ENCODE measurements at regions not wholly inside any gene's neighbourhood (a gene's known extent, or its start where the extent isn't known, plus 50 kb on each side); places are given as distances from the start of the nearest gene placed in this dataset.
A peak's percentile ranks its signal among the peaks of the same experiment; 100 is the strongest.
"Not testable (repeated sequence)": the region's sequence is repeated elsewhere in the genome, so short reads cannot be mapped to it uniquely, and the experiment has no call there.

DNA sequence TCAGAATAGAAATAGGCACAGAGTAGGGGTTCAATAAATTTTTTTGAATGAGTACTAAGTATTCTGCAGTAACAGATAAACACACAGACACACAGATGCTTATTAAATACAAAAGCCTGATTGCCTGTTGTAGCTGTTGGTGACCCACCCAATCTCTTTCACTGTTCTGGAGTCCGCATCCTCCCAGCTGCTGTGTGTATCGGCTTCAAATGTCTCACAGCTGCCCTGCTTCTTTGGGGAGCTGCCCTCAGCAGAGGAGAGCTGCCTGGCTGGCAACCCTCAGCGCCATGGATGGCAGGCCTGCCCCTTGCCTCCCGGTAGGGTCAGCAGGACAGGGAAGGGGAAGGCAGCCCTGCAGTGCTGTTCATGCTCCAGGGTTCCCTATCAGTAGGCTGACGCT is 50.5 kb upstream of the PRNP start:
- no peak for DNase-seq

DNA sequence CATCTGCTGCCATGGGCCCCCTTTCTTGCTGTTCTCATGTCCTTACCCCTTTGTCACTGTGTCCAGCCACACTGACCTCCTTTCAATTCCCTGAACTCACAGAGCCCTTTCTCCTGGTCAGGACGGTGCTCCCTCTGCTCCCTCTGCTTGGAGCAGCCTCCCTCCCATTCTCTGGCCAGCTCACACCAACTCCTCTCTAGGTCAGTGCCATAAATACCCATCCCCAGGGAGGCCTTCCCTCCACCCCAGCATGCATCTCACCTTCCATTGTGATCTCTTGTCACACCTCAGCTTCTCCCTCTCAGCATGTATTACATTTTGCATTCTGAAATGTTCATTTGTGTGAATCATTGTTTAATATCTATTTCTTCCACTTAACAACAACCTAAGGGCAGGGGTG is 50.9 kb upstream of the PRNP start:
- DNase-seq = no peak

DNA sequence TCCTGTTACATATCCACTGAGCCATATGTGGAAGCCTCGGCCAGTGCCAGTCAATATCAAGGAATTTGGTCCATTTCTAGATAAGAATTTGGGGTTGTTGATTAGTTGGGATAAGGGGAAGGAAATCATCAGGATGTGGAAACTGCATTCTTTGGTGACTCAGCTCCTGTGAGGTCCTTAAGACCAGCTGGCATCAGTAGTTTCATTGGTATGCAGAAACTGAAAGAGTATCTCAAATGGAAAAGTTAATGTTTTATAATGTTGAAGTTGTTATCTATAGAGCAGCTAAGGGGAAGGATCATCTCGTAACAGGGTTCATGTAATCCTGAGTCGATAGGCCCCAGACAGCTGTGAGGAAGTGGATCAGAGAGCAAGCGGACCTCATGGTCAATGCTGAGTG is 52.5 kb upstream of the PRNP start:
- DNase-seq = no peak

DNA sequence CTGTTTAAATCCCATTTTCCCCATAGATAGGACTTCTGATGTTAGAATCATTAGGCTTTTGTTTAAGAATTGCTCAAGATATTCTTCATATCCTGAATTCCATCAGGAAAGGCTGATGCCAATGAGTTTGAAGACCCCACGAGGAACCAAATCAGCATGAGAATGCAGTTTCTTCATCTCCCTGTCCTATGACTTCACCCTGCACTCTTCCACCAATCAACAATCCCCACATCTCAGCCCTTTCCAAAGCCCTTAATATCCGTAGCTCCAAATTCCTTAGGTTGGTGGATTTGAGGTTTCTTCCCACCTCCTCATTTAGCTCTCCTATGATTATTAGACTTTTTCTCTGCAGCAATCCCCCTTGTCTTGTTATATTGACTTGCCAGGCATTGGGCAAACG is 52.9 kb upstream of the PRNP start:
- no peak for DNase-seq

DNA sequence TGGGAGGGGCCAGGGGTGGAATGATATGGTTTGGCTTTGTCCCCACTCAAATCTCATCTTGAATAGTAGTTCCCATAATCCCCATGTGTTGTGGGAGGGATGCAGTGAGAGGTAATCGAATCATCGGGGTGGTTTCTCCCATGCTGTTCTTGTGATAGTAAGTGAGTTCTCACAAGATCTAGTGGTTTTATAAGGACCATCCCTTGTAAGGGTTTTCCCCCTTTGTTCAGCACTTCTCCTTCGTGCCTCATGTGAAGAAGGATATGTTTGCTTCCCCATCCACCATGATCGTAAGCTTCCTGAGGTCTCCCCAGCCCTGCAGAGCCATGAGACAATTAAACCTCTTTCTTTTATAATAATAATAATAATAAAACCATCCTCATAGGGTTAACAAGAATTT is 53.4 kb upstream of the PRNP start:
- no peak for DNase-seq

DNA sequence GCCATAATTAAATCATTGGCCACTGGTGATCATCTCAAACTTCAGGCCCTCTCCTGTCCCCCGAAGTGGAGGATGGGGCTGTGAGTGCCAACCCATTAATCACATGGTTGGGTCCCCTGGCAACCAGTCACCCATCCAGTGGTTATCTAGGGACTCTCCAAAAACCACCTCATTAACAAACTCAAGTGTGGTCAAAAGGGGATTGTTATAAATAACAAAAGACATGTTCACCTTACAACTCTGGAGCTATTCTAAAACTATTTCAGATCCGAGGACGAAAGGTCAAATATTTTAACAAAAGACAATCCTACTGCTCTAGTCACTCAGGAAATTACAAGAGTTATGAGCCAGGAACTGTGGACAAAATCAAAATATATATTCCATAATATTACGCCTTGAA is 60.0 kb upstream of the PRNP start:
- no peak for DNase-seq

DNA sequence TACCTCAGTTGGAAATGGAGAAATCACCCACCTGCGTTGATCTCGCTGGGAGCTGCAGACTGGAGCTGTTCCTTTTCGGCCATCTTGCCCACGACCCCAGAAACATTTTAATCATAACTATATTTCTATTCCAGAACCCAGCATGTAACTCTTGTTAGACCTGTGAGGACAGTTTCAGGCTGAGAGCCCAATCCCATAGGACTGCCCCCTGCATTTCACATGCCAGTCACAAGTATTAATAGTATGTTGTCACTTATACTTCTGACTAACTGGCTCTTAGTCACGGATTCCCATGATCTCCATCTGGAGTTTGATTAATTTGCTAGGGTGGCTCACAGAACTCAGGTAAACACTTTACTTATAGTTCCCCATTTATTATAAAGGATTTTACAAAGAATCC is 60.6 kb upstream of the PRNP start:
- DNase-seq = no peak

DNA sequence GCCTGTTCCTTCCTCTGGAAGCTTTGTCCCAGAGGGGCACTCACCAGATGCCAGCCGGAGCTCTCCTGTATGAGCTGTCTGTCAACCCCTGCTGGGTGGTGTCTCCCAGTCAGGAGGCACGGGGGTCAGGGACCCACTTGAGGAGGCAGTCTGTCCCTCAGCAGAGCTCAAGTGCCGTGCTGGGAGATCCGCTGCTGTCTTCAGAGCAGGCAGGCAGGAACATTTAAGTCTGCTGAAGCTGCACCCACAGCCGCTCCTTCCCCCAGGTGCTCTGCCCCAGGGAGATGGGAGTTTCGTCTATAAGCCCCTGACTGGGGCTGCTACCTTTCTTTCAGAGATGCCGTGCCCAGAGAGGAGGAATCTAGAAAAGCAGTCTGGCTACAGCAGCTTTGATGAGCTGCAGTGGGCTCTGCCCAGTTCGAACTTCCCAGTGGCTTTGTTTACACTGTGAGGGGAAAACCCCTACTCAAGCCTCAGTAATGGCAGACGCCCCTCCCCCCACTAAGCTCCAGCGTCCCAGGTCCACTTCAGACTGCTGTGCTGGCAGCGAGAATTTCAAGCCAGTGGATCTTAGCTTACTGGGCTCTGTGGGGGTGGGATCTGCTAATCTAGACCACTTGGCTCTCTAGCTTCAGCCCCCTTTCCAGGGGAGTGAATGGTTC is 61.5 kb upstream of the PRNP start:
- not testable (repeated sequence) for DNase-seq

DNA sequence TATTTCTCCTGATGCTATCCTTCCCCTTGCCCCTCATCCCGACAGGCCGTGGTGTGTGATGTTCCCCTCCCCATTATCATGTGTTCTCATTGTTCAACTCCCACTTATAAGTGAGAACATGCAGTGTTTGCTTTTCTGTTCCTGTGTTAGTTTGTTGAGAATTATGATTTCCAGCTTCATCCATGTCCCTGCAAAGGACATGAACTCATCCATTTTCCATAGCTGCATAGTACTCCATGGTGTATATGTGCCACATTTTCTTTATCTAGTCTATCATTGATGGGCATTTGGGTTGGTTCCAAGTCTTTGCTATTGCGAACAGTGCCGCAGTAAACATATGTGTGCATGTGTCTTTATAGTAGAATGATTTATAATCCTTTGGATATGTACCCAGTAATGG is 67.1 kb upstream of the PRNP start:
- DNase-seq = not testable (repeated sequence)

DNA sequence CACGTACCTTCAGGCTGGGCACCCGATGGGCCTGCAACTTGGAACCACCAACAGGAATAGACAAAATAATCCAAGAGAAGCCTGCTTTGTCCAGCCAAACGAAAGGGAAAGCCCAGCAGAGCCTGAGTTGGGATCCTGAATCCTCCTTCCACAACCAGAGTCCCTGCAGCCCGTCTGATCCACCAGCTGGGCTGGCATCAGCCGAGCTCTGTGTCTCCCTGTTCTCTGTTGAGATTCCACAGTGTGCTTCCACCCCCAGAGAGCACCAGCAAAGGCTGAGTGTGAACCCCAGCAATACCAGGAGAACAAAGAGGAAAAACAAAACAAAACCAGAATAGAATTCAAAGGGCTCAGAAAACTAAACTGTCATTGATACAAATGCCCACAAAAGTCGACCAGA is 68.8 kb upstream of the PRNP start:
- DNase-seq = peak in 4 of 51 donors; percentile 4 to 17 (median 8)

DNA sequence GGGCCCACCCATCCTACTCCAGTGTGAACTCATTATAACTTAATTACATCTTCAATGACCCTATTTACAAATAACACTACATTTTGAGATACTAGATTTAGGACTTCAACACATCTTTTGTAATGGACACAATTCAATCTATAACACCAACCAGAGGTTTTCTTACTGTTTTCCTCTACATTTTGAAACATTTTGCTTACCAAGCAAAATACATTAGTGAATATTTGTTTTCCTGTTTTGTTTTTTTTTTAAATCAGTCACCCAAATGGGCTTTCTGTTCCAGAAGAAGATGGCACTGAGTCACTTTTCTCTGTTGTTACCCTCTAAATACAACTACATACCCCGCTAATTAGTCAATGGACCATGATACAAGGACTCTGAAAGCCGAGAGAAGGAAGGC is 69.2 kb upstream of the PRNP start:
- no peak for DNase-seq

DNA sequence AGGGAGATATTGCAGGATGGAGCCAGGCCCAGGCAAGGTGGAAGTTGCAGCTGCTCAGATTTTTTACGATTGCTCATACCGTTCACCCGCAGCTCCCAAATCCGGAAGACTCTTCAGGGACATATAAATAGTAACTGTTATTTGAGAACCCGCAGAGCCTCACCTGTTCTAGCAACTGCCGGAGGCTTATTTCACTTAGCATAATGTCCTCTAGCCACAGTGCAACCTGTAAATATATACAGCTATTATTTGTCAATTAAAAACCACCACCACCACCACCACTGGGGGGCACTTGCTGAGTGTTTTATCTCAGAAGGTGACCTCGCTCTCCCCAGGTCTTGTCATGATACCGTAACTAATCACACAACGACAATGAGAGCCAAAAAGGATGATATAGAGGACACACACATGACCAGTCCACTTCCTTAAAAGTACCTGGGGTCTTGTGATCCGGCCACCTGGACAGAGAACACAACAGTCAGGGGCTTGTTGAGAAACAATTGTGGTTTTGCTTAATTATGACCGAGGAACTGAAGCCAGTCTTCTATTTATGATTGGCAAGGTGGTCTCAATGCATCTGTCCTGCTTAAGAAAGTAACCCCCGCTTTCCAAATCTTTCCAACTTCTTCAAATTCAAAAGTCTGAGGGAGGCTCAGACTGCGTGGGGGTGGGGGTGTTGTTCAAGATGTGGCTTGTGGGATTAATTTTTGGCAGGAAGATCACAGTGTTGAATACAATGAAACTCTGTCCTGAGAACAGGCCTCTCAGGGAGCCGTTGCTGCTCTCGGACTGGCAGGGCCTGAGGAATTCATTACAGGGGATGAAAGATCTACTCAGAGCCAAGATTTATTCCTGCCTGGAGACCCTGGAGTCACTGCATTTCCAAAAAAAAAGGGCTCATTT is 72.3 kb upstream of the PRNP start:
- peak in 46 of 51 donors; percentile 13 to 94 (median 54) for DNase-seq

DNA sequence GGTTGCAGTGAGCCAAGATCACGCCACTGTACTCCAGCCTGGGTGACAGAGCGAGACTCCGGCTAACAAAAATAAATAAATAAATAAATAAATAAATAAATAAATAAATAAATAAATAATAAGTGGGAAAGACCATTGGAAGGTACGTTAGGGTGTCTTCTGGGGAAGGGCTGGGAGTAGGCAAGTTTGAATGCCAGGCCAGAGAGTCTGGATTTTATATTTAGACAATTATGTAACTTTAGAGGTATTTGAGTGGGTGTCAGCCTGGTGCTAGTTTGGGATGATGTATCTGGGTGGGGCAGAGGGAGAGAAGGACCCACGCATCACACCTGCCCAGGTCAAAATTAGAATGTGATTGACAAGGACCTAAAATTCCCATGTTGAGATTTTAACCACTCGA is 73.1 kb upstream of the PRNP start:
- DNase-seq = no peak

DNA sequence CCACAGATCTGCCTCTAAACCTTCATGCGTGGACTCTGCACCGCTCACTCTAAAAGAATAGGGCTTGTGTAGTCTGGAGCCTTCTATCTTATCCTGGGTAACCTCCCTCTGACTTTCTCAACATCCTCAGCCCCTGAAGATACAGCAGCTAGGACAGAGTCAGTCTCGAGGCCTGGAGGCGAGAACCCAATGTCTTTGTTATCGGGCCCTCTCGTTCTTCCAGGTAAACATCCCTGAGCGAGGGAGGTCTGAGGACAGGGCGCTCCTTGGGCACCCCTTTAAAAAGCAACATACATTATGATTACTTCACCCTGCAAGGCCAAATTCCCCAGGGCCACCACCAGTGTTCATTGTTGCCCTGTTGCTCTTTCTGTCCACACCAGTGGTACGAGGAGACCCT is 75.4 kb upstream of the PRNP start:
- DNase-seq = no peak

DNA sequence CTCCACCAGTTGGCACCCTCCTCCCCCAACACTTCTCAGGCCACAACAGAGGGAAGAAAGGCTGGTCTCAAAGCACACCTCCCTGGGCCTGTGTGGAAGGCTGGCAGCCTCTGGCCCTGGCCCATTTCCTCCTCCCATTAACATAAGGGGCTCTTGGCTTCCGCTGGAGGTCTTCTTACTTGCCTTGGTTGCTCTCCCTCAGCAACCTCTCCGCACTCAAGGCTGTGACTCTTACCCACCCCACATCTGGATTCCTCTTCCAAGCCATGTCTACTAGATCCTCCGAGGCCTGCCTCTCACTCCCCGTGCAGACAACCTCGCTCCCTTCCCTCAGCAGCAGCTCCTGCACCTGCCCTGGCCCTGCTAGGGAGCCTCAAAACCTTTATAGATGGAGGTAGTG is 76.7 kb upstream of the PRNP start:
- DNase-seq = no peak

DNA sequence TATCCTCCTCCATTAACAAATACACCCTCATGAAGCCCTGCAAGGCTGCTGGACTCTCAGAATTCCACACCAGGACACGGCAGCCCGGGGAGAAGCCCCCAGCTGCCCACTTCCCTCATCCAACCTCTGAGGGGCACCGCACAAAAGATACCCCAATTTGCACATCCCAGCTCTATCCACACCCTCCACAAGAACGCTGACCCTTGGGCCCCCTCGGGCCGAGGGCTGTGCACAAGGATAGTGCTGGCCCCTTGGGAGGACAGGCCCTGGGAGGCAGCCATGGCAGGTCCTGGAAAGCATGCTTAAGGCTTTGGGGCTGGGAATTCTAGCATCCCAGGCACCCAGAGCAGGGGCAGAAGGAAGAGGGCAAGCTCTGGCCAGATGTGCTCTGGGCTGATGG is 77.4 kb upstream of the PRNP start:
- no peak for DNase-seq

DNA sequence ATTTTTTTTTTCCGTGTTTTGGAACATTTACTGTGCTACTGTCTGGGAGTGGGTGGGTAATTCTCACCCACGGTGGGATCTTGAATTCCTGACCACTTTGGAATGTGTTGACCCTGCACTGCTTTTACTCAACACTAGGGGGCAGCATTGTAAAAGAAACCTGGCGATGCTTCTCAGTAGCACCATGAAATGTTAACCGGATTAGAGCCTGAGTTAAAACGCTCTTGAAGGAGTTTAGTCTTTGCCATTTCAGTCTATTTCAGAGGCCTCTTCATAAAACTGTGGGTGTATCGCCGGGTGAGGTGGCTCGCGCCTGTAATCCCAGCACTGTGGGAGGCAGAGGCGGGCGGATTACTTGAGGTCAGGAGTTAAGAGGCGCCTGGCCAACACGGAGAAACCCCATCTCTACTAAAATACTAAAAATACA is 79.0 kb upstream of the PRNP start:
- peak in 29 of 51 donors; percentile 9 to 86 (median 35) for DNase-seq

DNA sequence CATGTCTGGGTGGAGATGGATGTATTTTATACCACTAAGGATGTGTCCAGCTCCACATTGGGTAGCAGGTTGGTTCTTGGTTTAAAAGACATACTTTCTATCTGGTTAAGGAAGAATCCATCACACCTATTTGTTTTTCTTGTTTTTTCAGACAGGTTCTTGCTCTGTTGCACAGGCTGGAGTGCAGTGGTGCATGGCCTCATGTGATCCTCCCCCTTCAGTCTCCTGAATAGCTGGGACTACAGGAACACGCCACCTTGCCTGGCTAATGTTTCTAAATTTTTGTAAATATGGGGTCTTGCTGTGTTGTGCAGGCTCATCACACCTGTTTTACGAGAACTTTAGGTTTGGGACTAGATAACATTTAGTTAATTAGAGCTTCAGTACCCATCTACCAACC is 80.2 kb upstream of the PRNP start:
- DNase-seq = no peak

DNA sequence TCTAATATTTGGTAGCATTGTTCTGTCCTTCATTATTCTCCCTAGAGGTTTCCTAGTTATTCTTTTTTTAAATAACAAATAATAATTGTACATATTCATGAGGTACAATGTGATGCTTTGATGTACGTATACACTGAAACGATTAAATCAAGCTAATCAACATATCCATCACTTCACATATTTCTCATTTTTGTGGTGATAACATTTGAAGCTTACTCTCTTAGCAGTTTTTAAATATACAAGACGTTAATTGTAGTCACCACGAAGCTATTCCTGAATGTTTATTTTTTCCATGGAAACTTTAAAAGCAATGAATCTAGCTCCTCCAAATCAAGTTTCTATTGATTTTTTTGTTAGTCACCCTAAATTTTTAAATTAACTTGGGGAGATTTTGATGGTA is 81.1 kb upstream of the PRNP start:
- DNase-seq = no peak

DNA sequence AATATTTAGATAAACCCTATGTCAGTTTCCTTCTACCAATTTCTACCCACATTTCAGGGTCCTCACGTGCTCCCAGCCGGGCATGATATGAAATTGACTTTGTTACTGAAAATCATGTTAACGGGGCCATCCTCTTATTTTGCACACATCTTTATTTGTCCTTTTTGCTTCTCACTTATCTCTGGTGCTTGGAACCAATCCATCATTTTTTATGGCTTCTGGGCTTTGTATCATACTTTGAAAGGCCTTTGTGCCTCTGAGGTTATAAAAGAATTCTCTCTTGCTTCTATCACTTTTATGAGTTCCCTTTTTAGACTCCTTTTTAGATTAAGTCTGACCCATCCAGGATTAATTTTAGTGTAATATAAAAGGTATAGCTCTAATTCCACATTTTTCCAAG is 81.7 kb upstream of the PRNP start:
- no peak for DNase-seq

DNA sequence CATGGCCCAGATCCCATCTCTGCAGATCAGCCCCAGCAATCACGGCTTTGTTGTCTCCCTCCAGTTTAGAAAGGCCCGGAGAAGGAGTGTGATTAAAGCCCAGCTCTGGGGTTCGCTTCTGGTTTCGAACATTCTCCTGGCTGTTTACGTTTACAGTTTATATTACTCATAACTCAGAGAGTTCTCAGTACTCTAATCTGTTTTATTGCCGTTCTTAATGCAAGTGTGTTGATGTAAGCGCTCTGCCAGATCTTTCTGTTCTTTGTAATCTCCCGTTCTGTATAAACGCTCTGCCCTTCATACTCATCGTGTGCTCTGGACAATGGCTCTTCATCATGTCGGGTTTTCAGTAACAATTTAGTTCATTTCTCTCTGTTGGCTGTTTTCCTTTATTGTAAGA is 82.5 kb upstream of the PRNP start:
- no peak for DNase-seq

DNA sequence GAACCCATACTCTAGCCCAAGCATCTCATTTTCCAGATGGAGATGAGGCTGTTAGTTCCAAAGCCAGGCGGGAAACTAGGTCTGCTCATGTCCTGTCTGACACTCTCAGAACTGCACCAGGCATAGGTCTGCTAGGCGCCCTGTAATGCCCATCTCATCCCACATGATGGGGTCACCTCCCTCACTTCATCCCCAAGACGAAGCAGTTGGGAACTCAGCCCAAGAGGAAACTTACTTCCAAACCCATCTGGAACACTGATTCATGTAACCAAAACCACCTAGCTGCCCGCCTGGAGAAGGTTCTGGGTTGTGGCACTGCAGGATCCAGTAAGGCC is 84.0 kb upstream of the PRNP start:
- DNase-seq = no peak

DNA sequence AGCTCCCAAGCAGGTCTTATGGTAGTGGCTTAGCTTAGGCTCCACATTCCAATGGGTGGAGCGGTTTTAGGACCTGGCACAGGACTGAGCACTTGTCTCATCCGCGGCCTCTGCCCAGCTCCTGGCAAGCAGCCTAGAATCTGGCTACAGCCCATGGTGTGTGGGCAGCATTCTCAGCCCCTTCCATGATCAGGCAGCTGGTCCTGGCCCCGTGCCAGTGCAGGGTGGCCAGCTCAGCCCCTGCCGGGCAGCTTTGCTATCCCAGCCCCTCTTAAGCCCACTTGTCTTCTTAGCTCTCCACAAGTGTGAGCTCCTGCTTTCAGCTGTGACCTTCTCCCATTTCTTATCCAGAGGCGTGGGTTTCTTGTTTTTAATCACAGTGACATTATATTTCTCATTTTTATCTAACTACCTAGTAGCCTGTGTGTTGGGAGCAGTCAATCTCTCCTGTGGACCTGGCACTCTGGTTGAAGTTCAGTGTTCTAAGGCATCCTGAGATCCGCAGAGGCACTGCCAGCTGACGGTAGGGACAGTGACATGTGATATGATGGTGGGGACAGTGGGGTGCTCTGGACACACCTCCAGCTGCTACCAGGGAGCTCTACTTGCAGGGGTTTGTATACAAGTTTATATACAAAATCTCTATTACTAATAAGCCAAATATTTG is 84.5 kb upstream of the PRNP start:
- peak in 48 of 51 donors; percentile 20 to 90 (median 62) for DNase-seq
